ENCODE measurements at regions not wholly inside any gene's neighbourhood (a gene's known extent, or its start where the extent isn't known, plus 50 kb on each side); places are given as distances from the start of the nearest gene placed in this dataset.
"Not testable (repeated sequence)": the region's sequence is repeated elsewhere in the genome, so short reads cannot be mapped to it uniquely, and the experiment has no call there.

GRCh38 chr10:93127642-93128215 is 54.0 kb downstream of the CYP26A1 start:
- not testable (repeated sequence) for ATAC-seq (ENCODE audit: low FRiP score); DNase-seq (ENCODE audit: low spot score)

GRCh38 chr10:93131986-93132385 is 58.3 kb downstream of the CYP26A1 start:
- no peak for ATAC-seq (ENCODE audit: low FRiP score)
- no peak for DNase-seq (ENCODE audit: low spot score)
- no peak for TF ChIP-seq CTCF (IDR thresholded peaks at IDR 0.05)

- DNase-seq (ENCODE audit: low spot score) (no peak), ATAC-seq (ENCODE audit: low FRiP score) (no peak)
- TF ChIP-seq CTCF (IDR thresholded peaks at IDR 0.05), result no peak
These were observed 64.6 kb downstream of the CYP26A1 start for GRCh38 chr10:93138113-93138870.

GRCh38 chr10:93139059-93139655 is 65.5 kb downstream of the CYP26A1 start:
- no peak for ATAC-seq (ENCODE audit: low FRiP score)
- no peak for TF ChIP-seq CTCF (IDR thresholded peaks at IDR 0.05)
- DNase-seq (ENCODE audit: low spot score), result no peak

- no peak for TF ChIP-seq CTCF (IDR thresholded peaks at IDR 0.05)
- no peak for ATAC-seq (ENCODE audit: low FRiP score)
These were observed 68.8 kb downstream of the CYP26A1 start for GRCh38 chr10:93142534-93142933.

GRCh38 chr10:93143281-93143680 is 69.6 kb downstream of the CYP26A1 start:
- ATAC-seq (ENCODE audit: low FRiP score) (no peak), DNase-seq (ENCODE audit: low spot score) (no peak)
- TF ChIP-seq CTCF (IDR thresholded peaks at IDR 0.05), result no peak

More at GRCh38 chr10:93142534-93142933, 68.8 kb downstream of the CYP26A1 start:
- no peak for DNase-seq (ENCODE audit: low spot score)

- DNase-seq (ENCODE audit: low spot score), result no peak
- TF ChIP-seq CTCF (IDR thresholded peaks at IDR 0.05), result no peak
- ATAC-seq (ENCODE audit: low FRiP score), result no peak
These were observed 72.6 kb downstream of the CYP26A1 start for GRCh38 chr10:93146336-93146735.

All from omental fat pad (tissue), 3 donors.